ENCODE measurements at regions not wholly inside any gene's neighbourhood (a gene's known extent, or its start where the extent isn't known, plus 50 kb on each side); places are given as distances from the start of the nearest gene placed in this dataset.

DNA sequence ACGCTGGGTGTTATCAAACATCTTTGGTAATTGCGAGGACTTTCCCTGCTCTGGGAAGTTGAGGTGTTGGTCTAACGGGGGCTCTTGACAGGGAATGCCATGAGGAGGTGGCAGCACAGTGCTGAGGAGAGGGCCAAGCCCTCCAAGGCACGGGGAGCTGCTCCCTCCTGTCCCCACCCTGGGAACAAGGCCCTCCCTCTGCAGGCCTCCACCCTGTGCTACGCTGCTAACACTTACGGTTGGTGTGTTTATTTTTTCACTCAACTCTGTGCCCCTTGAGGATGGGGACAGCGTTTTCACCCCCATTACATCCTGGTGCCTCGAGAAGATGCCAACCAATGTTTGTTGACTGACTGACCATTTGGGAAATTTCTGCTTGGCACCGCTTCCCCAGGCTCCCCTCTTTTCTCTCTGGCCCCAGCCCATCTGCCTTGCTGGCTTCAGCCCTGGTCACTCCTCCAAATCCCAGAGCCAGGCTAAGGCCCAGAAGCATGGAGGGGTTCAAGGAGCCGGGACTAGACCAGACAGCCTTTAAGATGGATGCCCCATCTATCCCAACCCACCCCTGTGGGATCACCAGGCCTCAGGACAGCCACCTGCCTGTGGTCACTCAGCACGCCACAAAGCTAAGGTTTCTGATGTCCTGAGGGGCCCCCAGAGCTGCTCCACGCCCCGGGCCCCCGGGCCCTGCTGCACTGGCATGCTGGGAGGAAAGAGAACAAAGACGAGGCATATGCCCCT, 125.7 kb downstream of the BARX1 start:
- DNase-seq, result no peak
- 79% methylated on average over 15 of the region's 15 CpGs for WGBS (ENCODE audit: insufficient coverage)
- TF ChIP-seq, protein P1, sequence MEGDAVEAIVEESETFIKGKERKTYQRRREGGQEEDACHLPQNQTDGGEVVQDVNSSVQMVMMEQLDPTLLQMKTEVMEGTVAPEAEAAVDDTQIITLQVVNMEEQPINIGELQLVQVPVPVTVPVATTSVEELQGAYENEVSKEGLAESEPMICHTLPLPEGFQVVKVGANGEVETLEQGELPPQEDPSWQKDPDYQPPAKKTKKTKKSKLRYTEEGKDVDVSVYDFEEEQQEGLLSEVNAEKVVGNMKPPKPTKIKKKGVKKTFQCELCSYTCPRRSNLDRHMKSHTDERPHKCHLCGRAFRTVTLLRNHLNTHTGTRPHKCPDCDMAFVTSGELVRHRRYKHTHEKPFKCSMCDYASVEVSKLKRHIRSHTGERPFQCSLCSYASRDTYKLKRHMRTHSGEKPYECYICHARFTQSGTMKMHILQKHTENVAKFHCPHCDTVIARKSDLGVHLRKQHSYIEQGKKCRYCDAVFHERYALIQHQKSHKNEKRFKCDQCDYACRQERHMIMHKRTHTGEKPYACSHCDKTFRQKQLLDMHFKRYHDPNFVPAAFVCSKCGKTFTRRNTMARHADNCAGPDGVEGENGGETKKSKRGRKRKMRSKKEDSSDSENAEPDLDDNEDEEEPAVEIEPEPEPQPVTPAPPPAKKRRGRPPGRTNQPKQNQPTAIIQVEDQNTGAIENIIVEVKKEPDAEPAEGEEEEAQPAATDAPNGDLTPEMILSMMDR (IDR thresholded peaks at IDR 0.05), result no peak
- Histone ChIP-seq H3K4me1 (ENCODE audit: control insufficient read depth, insufficient read depth, low read length) (peaks cover 7% of the 10 kb centered on the region), H3K27ac (ENCODE audit: low read length) (no peak overlapping the region), H3K27me3 (ENCODE audit: control insufficient read depth, insufficient read depth, low read length) (peaks cover 11% of the 10 kb centered on the region), H3K4me3 (ENCODE audit: low read length) (no peak overlapping the region), H3K9me3 (ENCODE audit: control insufficient read depth, insufficient read depth, low read length) (no peaks in the 10 kb centered on the region), H3K36me3 (ENCODE audit: control insufficient read depth, insufficient read depth, low read length) (no peaks in the 10 kb centered on the region)
- intact Hi-C loops (cut with micrococcal nuclease), result no loop called here
- no peaks in the 10 kb centered on the region for H3K9me3 Mint-ChIP-seq
- H3K4me1 Mint-ChIP-seq, result peaks cover 0 to 13% of the 10 kb centered on the region in 2 donors
- no peaks in the 10 kb centered on the region for H3K36me3 Mint-ChIP-seq
- no peak for ATAC-seq
- peaks cover 33 to 42% of the 10 kb centered on the region in 2 donors for H3K27me3 Mint-ChIP-seq (ENCODE audit: low read depth in 2 of 2)
- no peak overlapping the region for H3K27ac Mint-ChIP-seq
- no peak overlapping the region for H3K4me3 Mint-ChIP-seq

DNA sequence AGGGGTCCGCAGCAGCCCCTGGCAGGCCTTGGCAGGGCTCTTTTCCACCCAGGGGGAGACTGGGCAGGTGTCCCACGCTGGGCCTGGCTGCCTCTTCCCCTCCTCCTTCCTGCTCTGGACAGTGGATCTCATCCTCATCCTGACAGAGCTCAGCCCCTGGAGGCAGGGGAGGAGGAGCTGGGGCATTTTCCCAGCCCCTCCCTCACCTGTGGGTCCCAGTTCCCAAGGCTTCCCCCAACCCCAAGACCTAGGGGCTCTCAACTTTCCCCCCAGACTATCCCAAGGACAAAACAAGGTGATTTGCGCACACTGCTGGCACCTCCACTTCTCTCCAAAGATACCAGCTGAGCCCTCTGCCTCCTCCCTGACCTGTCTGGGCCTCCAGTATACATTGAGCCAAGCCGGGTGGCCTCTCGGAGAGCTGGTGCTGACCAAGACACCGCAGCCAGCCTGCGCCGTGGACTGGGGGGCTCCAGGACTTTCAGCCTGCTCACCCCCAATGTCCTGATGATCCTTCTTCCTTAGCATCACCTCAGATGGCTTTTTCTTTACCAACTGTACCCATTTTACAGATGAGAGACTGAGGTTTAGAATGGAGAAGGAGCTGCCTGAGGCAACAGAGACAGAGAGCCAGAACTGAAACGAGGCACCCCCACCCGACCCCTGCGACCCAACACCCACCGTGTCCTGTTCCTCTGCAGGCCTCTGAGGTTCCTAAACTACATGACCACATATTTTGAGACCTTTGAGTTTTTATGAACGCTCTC, 126.6 kb downstream of the BARX1 start:
- no peak overlapping the region for H3K4me3 ChIP-seq (ENCODE audit: low read length)
- intact Hi-C loops (cut with micrococcal nuclease), result no loop called here
- peaks cover 10% of the 10 kb centered on the region for H3K27me3 ChIP-seq (ENCODE audit: control insufficient read depth, insufficient read depth, low read length)
- peaks cover 0 to 13% of the 10 kb centered on the region in 2 donors for H3K4me1 Mint-ChIP-seq
- H3K27ac ChIP-seq (ENCODE audit: low read length), result no peak overlapping the region
- no peaks in the 10 kb centered on the region for H3K36me3 ChIP-seq (ENCODE audit: control insufficient read depth, insufficient read depth, low read length)
- no peaks in the 10 kb centered on the region for H3K9me3 Mint-ChIP-seq
- no peak overlapping the region for H3K4me3 Mint-ChIP-seq
- H3K4me1 ChIP-seq (ENCODE audit: control insufficient read depth, insufficient read depth, low read length), result peaks cover 7% of the 10 kb centered on the region
- H3K36me3 Mint-ChIP-seq, result no peaks in the 10 kb centered on the region
- H3K27me3 Mint-ChIP-seq (ENCODE audit: low read depth in 2 of 2), result peaks cover 37 to 41% of the 10 kb centered on the region in 2 donors
- no peaks in the 10 kb centered on the region for H3K9me3 ChIP-seq (ENCODE audit: control insufficient read depth, insufficient read depth, low read length)
- 83% methylated on average over 13 of the region's 13 CpGs for WGBS (ENCODE audit: insufficient coverage)
- TF ChIP-seq, protein P1 (IDR thresholded peaks at IDR 0.05), result no peak
- ATAC-seq (no peak), DNase-seq (no peak)
- no peak overlapping the region for H3K27ac Mint-ChIP-seq

DNA sequence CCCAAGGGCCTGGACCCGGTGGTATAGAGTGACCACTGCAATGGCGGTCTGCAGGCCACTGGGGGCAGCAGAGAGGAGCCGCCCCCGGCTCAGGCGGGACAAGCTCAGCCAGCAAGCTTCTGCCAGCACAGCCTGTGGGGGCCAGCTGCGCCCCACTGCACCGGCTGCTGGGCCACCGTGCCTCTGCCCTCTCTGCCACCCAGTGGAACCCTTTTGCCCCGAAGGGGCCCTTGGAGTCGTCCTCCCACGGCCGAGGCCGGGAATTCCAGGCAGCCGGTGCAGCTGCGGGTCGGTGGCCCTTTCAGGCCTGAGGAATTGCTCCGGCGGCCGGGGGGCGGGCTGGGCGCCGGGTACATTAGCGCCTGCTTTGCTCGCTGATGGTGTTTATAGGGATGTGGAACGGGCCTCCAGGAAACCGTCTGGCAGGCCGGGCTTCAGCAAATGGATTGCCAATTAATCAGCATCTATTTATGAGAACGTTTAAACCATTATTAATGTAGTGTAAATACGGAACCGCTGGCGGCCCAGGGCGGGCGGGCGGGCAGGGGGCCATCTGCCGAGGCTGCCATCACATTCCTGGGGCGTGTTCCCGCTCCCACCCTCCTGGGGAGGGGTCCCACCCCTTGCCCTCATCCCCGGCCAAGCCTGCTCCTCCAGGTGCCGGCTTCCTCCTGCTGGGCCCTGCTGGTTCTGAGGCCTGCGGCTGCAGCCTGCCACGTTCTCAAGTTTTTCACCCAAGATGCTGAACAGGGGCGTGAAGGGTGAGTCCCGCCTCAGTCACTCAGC, 127.4 kb downstream of the BARX1 start:
- TF ChIP-seq, protein P1 (IDR thresholded peaks at IDR 0.05), result peak; percentile 49
- intact Hi-C loops (cut with micrococcal nuclease), result loop anchor here (2.0 kb wide), 1 partner anchor 385 kb away; no protein-coding TSS in a partner anchor
- no peaks in the 10 kb centered on the region for H3K9me3 Mint-ChIP-seq
- peaks cover 37 to 43% of the 10 kb centered on the region in 2 donors for H3K27me3 Mint-ChIP-seq (ENCODE audit: low read depth in 2 of 2)
- peaks cover 0 to 13% of the 10 kb centered on the region in 2 donors for H3K4me1 Mint-ChIP-seq
- H3K36me3 Mint-ChIP-seq, result no peaks in the 10 kb centered on the region
- peak in 1 of 2 donors; percentile 49 for DNase-seq
- Histone ChIP-seq H3K4me1 (ENCODE audit: control insufficient read depth, insufficient read depth, low read length) (peaks cover 7% of the 10 kb centered on the region), H3K27ac (ENCODE audit: low read length) (no peak overlapping the region), H3K27me3 (ENCODE audit: control insufficient read depth, insufficient read depth, low read length) (peaks cover 9% of the 10 kb centered on the region), H3K4me3 (ENCODE audit: low read length) (no peak overlapping the region), H3K36me3 (ENCODE audit: control insufficient read depth, insufficient read depth, low read length) (no peaks in the 10 kb centered on the region), H3K9me3 (ENCODE audit: control insufficient read depth, insufficient read depth, low read length) (no peaks in the 10 kb centered on the region)
- peak; percentile 65 to 92 (median 74) for ATAC-seq
- H3K4me3 Mint-ChIP-seq, result no peak overlapping the region
- H3K27ac Mint-ChIP-seq, result no peak overlapping the region
- 21% methylated on average over 43 of the region's 43 CpGs for WGBS (ENCODE audit: insufficient coverage)

Data from natural killer cell (primary cell).